ENCODE measurements at regions not wholly inside any gene's neighbourhood (a gene's known extent, or its start where the extent isn't known, plus 50 kb on each side); places are given as distances from the start of the nearest gene placed in this dataset.
"Not testable (repeated sequence)": the region's sequence is repeated elsewhere in the genome, so short reads cannot be mapped to it uniquely, and the experiment has no call there.

DNA sequence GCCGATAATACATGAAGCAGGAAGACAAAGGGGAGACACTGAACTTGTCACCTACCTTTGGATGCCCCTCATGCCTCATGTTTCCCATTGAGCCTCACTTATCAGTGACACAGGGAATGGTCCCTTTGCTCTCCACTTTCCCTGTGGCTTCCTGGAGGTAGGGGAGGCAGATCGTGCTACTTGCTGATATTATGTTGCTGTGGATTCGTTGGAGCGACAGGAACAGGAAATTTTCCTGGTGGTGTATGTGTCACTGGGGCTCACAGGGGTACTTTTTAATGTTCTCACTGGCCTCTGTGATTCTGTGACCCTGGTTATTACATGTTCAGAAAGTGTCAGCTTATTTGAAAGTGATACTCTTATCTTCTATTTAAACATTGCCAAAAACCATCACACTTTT is 72.7 kb upstream of the VKORC1L1 start:
- not testable (repeated sequence) for DNase-seq (ENCODE audit: low read depth, low spot score)

GRCh38 chr7:65800890-65801341 is 72.0 kb upstream of the VKORC1L1 start:
- no peak for DNase-seq (ENCODE audit: low read depth, low spot score)

DNA sequence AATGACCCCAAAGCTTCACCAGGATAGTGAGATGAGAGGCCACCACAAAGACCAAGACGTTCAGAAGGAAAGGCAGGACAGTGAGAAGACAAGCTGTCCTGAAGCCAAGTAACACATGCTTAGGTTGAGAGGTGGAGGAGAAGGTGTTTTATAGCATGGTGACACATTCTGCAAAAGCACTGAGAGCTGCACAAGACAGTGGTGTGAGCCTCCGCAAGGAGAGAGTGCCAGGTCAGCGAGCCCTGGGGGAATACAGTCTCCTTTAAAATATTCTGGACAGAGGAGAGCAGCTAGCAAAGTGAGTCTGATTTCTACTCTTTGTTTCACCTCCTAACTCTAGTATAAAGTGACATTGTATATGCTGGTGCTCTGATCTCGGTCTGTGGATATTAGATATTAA is 68.0 kb upstream of the VKORC1L1 start:
- DNase-seq (ENCODE audit: low read depth, low spot score) = no peak

- not testable (repeated sequence) for DNase-seq (ENCODE audit: low read depth, low spot score)
Observed at GRCh38 chr7:65807067-65807466, 65.8 kb upstream of the VKORC1L1 start.

GRCh38 chr7:65809259-65809981 is 63.5 kb upstream of the VKORC1L1 start:
- no peak for DNase-seq (ENCODE audit: low read depth, low spot score)

DNA sequence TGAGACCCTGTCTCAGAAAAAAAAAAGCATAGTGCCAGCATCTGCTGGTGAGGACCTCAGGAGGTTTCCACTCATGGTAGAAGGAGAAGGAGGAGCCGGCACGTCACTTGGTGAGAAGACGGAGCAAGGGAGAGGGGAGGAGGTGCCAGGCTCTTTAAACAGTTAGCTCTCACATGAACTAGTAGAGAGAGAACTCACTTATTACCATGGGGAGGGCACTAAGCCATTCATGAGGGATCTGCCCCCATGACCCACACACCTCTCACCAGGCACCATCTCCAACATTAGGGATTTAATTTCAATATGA is 62.9 kb upstream of the VKORC1L1 start:
- no peak for DNase-seq (ENCODE audit: low read depth, low spot score)

DNA sequence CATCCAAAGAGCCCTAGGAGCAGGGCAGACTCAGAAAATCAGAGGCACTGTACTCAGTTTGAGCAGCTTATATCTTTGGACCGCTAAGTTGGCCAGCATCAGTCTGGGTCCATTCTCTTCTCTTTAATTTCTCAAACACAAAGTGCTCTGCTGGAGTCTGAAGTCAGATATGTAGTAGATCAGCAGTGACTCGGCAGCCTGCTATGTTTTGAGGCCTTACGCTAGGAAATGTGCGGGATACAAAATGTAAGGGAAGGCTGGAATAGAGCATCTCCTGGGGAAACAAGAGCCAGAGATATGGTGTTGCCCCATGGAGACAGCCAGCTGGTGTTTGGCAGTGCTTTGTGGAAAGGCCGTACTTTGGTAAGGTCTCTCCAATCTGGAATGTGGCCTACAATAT is 60.6 kb upstream of the VKORC1L1 start:
- no peak for DNase-seq (ENCODE audit: low read depth, low spot score)

GRCh38 chr7:65814556-65815167 is 58.2 kb upstream of the VKORC1L1 start:
- not testable (repeated sequence) for DNase-seq (ENCODE audit: low read depth, low spot score)

DNA sequence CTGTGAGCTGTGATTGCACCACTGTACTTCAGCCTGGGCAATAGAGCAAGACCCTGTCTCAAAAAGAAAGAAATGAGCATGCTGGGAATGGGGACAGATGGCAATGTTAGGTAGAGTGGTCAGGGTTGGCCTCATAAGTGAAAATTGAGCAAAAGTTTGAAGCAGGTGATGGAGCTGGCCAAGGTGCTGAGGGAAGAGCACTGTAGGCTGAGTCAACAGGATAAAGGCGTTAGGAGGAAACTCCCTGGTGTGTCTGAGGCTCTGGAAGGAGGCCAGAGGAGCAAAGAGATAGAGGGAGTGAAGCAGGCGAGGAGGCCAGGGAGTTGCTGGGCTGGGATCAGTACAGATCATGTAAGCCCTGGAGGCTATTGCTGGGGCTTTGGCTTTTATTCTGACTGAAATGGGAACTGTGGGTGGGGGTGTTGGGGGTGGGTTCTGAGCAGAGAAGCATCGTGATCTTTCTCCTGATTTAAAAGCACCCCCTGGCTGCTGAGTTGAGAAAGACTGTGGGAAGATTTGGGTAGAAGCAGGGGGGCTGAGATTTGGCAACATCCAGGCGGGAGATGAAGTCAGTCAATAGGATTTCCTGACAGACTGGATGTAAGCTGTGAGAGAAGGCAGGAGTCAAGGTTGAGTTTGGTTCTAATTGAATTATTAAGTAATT is 52.5 kb upstream of the VKORC1L1 start:
- DNase-seq (ENCODE audit: low read depth, low spot score) = no peak

Data from activated naive CD8-positive, alpha-beta T cell treated with anti-CD3 and anti-CD28 coated beads, Interleukin-2, amount 50 U/mL, for 16 hours (primary cell).